ENCODE measurements at regions not wholly inside any gene's neighbourhood (a gene's known extent, or its start where the extent isn't known, plus 50 kb on each side); places are given as distances from the start of the nearest gene placed in this dataset.
A peak's percentile ranks its signal among the peaks of the same experiment; 100 is the strongest.

DNA sequence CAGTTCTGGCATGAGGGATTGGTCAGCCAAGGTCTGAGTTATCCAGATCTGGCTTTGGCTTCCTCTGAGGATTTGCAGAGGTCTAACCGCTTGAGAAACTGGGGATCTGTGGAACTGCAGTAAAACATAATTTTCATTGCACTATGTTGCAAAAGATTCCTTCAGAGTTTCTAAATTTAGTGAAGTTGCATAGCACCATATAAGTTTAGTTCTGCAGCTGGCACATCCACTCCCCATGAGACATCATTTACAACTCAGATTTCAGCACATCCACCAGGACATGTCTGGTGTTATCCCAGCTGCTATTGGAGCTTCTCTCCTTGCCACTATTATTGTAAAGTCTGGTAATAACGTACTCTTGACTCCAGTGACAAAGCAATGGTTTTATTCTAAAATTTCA is 181.5 kb downstream of the CWF19L2 start:
- WGBS, 2 experiments (ENCODE audit: low coverage in 1 of 2, low lambda C conversion rate in 2 of 2, missing lambda C conversion rate in 2 of 2), result 17 to 23% methylated on average over 2 of the region's 2 CpGs

DNA sequence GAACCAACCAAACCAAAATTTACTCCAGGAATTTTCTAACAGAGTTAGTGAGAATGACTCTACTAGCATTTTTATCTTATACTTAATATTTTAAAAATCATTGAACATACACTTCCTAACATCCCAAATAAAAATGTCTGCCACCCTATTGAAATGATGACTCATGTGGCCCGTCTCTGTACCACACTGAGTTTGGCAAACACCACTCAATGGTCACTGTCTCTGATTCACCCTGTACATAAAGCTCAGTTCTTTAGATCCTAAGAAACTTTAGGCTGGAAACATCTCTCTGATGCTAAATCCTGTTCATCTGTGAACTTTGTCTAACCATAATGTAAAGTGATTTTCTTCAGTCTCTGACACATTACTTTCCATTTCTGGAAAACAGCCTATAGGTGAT is 182.0 kb downstream of the CWF19L2 start:
- H3K9me2 ChIP-seq (ENCODE audit: insufficient read depth), result no peaks in the 10 kb centered on the region; the same call in 1 of the 2 replicates
- no peaks in the 10 kb centered on the region for H3K4me1 ChIP-seq (ENCODE audit: insufficient read depth)
- TF ChIP-seq EZH2phosphoT487 (IDR thresholded peaks at IDR 0.05; ENCODE audit: insufficient read depth, low read depth) (no peak), EZH2 (IDR thresholded peaks at IDR 0.05; ENCODE audit: insufficient read depth, poor library complexity, severe bottlenecking) (no peak)
- H3K9me3 ChIP-seq (ENCODE audit: low read depth), result no peaks in the 10 kb centered on the region
- H3K4me2 ChIP-seq (ENCODE audit: unreplicated experiment), result no peak overlapping the region
- H3K27ac ChIP-seq, result no peak overlapping the region
- DNase-seq, result peak; percentile 26
- H3K27me3 ChIP-seq (replicated peaks; ENCODE audit: insufficient read depth), result no peaks in the 10 kb centered on the region
- H3K4me3 ChIP-seq, result no peak overlapping the region
- H4K20me1 ChIP-seq (ENCODE audit: insufficient read depth), result no peaks in the 10 kb centered on the region
- no peaks in the 10 kb centered on the region for H3K36me3 ChIP-seq (ENCODE audit: low read depth)
- no peaks in the 10 kb centered on the region for H3K79me2 ChIP-seq (ENCODE audit: insufficient read depth)
- H3K9ac ChIP-seq, result no peak overlapping the region
- no peaks in the 10 kb centered on the region for H3F3A ChIP-seq (ENCODE audit: insufficient read depth)
- in situ Hi-C loops (cut with MboI), result no loop called here
- no peak overlapping the region for H2AFZ ChIP-seq
- 16 to 30% methylated on average over 1 of the region's 1 CpG for WGBS, 2 experiments (ENCODE audit: low coverage in 1 of 2, low lambda C conversion rate in 2 of 2, missing lambda C conversion rate in 2 of 2)

More for the DNA sequence above, 181.5 kb downstream of the CWF19L2 start:
- TF ChIP-seq EZH2 (IDR thresholded peaks at IDR 0.05; ENCODE audit: insufficient read depth, poor library complexity, severe bottlenecking), result no peak
- TF ChIP-seq EZH2phosphoT487 (IDR thresholded peaks at IDR 0.05; ENCODE audit: insufficient read depth, low read depth), result no peak
- Histone ChIP-seq H3K27me3 (replicated peaks; ENCODE audit: insufficient read depth) (no peaks in the 10 kb centered on the region), H3K9me2 (ENCODE audit: insufficient read depth) (no peaks in the 10 kb centered on the region; the same call in 1 of the 2 replicates), H3K4me1 (ENCODE audit: insufficient read depth) (no peaks in the 10 kb centered on the region), H3K79me2 (ENCODE audit: insufficient read depth) (no peaks in the 10 kb centered on the region), H3K9ac (no peak overlapping the region), H3K9me3 (ENCODE audit: low read depth) (no peaks in the 10 kb centered on the region), H2AFZ (no peak overlapping the region), H3F3A (ENCODE audit: insufficient read depth) (no peaks in the 10 kb centered on the region), H3K4me2 (ENCODE audit: unreplicated experiment) (no peak overlapping the region), H3K4me3 (no peak overlapping the region), H3K27ac (no peak overlapping the region), H3K36me3 (ENCODE audit: low read depth) (no peaks in the 10 kb centered on the region), H4K20me1 (ENCODE audit: insufficient read depth) (no peaks in the 10 kb centered on the region)
- in situ Hi-C loops (cut with MboI), result no loop called here
- DNase-seq, result no peak

DNA sequence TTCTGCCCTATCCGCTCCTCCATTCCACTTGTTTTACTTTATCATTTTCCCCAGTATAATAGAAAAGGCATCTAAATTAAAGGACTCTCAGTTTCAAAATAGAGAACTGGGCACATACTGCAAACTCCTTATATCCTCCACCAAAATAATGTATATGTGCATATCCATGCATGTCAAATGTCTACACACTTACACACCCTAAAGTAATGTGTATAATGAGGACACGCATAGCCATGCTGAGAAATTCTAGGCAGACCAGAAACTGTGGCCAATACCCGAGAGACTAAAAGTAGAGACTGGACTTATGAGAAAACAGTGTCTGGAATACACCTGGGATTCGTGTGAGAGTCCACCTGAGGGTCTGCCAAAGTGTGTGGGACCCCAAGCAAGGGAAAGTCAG is 183.5 kb downstream of the CWF19L2 start:
- H3K9ac ChIP-seq, result no peak overlapping the region
- H3K4me2 ChIP-seq (ENCODE audit: unreplicated experiment), result no peak overlapping the region
- no peaks in the 10 kb centered on the region for H3F3A ChIP-seq (ENCODE audit: insufficient read depth)
- no peak overlapping the region for H3K4me3 ChIP-seq
- TF ChIP-seq EZH2 (IDR thresholded peaks at IDR 0.05; ENCODE audit: insufficient read depth, poor library complexity, severe bottlenecking) (no peak), EZH2phosphoT487 (IDR thresholded peaks at IDR 0.05; ENCODE audit: insufficient read depth, low read depth) (no peak)
- no peaks in the 10 kb centered on the region for H3K4me1 ChIP-seq (ENCODE audit: insufficient read depth)
- H3K27ac ChIP-seq, result no peak overlapping the region
- H4K20me1 ChIP-seq (ENCODE audit: insufficient read depth), result no peaks in the 10 kb centered on the region
- no peaks in the 10 kb centered on the region for H3K27me3 ChIP-seq (replicated peaks; ENCODE audit: insufficient read depth)
- H3K9me3 ChIP-seq (ENCODE audit: low read depth), result no peaks in the 10 kb centered on the region
- no peaks in the 10 kb centered on the region for H3K36me3 ChIP-seq (ENCODE audit: low read depth)
- in situ Hi-C loops (cut with MboI), result no loop called here
- no peaks in the 10 kb centered on the region; the same call in 1 of the 2 replicates for H3K9me2 ChIP-seq (ENCODE audit: insufficient read depth)
- DNase-seq, result no peak
- no peak overlapping the region for H2AFZ ChIP-seq
- no peaks in the 10 kb centered on the region for H3K79me2 ChIP-seq (ENCODE audit: insufficient read depth)
- 47 to 51% methylated on average over 4 of the region's 4 CpGs for WGBS, 2 experiments (ENCODE audit: low coverage in 1 of 2, low lambda C conversion rate in 2 of 2, missing lambda C conversion rate in 2 of 2)

DNA sequence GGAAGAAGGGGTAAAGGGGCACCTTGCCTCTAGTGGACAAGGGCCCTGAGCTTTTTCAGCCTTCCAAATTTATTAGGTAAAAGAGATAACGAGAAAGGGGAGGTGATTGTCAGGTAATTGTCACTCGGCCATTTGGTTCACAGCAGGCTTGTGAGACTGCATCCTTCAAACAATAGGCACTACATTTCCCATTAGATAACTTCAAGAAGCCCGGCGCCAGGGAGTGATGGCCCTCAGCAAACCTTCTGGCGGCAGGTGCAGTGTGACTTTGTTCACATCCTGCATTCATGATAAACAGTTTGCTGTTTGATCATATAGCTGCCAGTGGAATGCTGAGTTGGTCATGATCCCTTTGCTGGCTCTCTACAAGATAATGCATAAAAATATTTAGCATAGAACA is 185.1 kb downstream of the CWF19L2 start:
- Histone ChIP-seq H3K79me2 (ENCODE audit: insufficient read depth) (no peaks in the 10 kb centered on the region), H3K9me2 (ENCODE audit: insufficient read depth) (no peaks in the 10 kb centered on the region; the same call in 1 of the 2 replicates), H3F3A (ENCODE audit: insufficient read depth) (no peaks in the 10 kb centered on the region), H3K4me3 (no peak overlapping the region), H3K36me3 (ENCODE audit: low read depth) (no peaks in the 10 kb centered on the region), H3K27me3 (replicated peaks; ENCODE audit: insufficient read depth) (no peaks in the 10 kb centered on the region), H3K4me1 (ENCODE audit: insufficient read depth) (no peaks in the 10 kb centered on the region), H4K20me1 (ENCODE audit: insufficient read depth) (no peaks in the 10 kb centered on the region), H3K4me2 (ENCODE audit: unreplicated experiment) (no peak overlapping the region), H3K27ac (no peak overlapping the region), H3K9me3 (ENCODE audit: low read depth) (no peaks in the 10 kb centered on the region), H3K9ac (no peak overlapping the region), H2AFZ (no peak overlapping the region)
- in situ Hi-C loops (cut with MboI), result no loop called here
- no peak for DNase-seq
- WGBS, 2 experiments (ENCODE audit: low coverage in 1 of 2, low lambda C conversion rate in 2 of 2, missing lambda C conversion rate in 2 of 2), result 38 to 47% methylated on average over 5 of the region's 5 CpGs
- TF ChIP-seq EZH2phosphoT487 (IDR thresholded peaks at IDR 0.05; ENCODE audit: insufficient read depth, low read depth), result no peak
- no peak for TF ChIP-seq EZH2 (IDR thresholded peaks at IDR 0.05; ENCODE audit: insufficient read depth, poor library complexity, severe bottlenecking)

DNA sequence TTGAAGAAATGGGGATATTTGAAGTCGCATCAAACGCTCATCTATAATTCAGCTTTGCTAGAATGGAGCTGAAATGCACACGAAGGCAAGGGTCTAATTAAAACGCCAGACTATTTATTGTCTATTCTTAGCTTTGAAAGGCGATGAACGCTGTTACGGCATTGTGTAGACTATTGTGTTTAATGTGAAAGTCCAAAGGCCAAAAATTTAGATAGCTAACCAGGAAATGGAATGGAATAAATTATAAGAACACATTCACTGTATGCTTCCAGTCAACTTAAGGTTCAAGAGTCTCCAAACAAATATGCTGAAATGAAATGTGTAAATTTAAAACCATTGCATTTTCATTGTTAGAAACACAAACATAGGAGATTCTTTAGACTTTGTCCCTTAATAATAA is 186.2 kb downstream of the CWF19L2 start:
- Histone ChIP-seq H3K9me2 (ENCODE audit: insufficient read depth) (no peaks in the 10 kb centered on the region; the same call in 1 of the 2 replicates), H3K27me3 (replicated peaks; ENCODE audit: insufficient read depth) (no peaks in the 10 kb centered on the region), H3K27ac (no peak overlapping the region), H4K20me1 (ENCODE audit: insufficient read depth) (no peaks in the 10 kb centered on the region), H3K4me3 (no peak overlapping the region), H3K36me3 (ENCODE audit: low read depth) (no peaks in the 10 kb centered on the region), H3F3A (ENCODE audit: insufficient read depth) (no peaks in the 10 kb centered on the region), H3K9me3 (ENCODE audit: low read depth) (no peaks in the 10 kb centered on the region), H3K4me2 (ENCODE audit: unreplicated experiment) (no peak overlapping the region), H3K79me2 (ENCODE audit: insufficient read depth) (no peaks in the 10 kb centered on the region), H3K4me1 (ENCODE audit: insufficient read depth) (no peaks in the 10 kb centered on the region), H2AFZ (no peak overlapping the region), H3K9ac (no peak overlapping the region)
- in situ Hi-C loops (cut with MboI), result no loop called here
- TF ChIP-seq EZH2 (IDR thresholded peaks at IDR 0.05; ENCODE audit: insufficient read depth, poor library complexity, severe bottlenecking) (no peak), EZH2phosphoT487 (IDR thresholded peaks at IDR 0.05; ENCODE audit: insufficient read depth, low read depth) (no peak)
- DNase-seq, result no peak
- 45 to 61% methylated on average over 7 of the region's 7 CpGs for WGBS, 2 experiments (ENCODE audit: low coverage in 1 of 2, low lambda C conversion rate in 2 of 2, missing lambda C conversion rate in 2 of 2)
